Neural progenitor cell (in vitro differentiated cells): ENCODE measurements at regions not wholly inside any gene's neighbourhood (a gene's known extent, or its start where the extent isn't known, plus 50 kb on each side); places are given as distances from the start of the nearest gene placed in this dataset.
A peak's percentile ranks its signal among the peaks of the same experiment; 100 is the strongest.

Experiments used
- DNase-seq: peaks from one replicate; pipeline ENCODE4 v3.0.0-alpha.2; 2016; ENCODE audit warnings: low spot score
- H2AFZ ChIP-seq: fragments of 200-600 bp; sonication (generic); replicated peaks from 2 replicates; pipeline ENCODE4 v1.6.1; 2016; ENCODE audit warnings: antibody characterized with exemption
- H3F3A ChIP-seq: fragments of 200-600 bp; sonication (generic); 2 replicates; pipeline ENCODE4 v1.6.1; 2016; ENCODE audit warnings: antibody characterized with exemption, low read depth
- H3K27ac ChIP-seq: fragments of 200-600 bp; sonication (generic); 2 replicates; pipeline ENCODE4 v1.5.1; 2016; ENCODE audit warnings: mild to moderate bottlenecking
- H3K27me3 ChIP-seq: fragments of 200-600 bp; sonication (generic); 2 replicates; pipeline ENCODE4 v1.6.1; 2016; ENCODE audit warnings: mild to moderate bottlenecking, moderate library complexity
- H3K36me3 ChIP-seq: fragments of 200-600 bp; sonication (generic); 2 replicates; pipeline ENCODE4 v1.5.1; 2016
- H3K4me1 ChIP-seq: fragments of 200-600 bp; sonication (generic); 2 replicates; pipeline ENCODE4 v1.6.1; 2016; ENCODE audit warnings: mixed run types
- H3K4me2 ChIP-seq: fragments of 200-600 bp; sonication (generic); 2 replicates; pipeline ENCODE4 v1.6.1; 2016
- H3K4me3 ChIP-seq: fragments of 200-600 bp; sonication (generic); 2 replicates; pipeline ENCODE4 v1.5.1; 2016
- H3K79me2 ChIP-seq: fragments of 200-600 bp; sonication (generic); 2 replicates; pipeline ENCODE4 v1.6.1; 2016; ENCODE audit warnings: low read depth
- H3K9ac ChIP-seq: fragments of 200-600 bp; sonication (generic); 2 replicates; pipeline ENCODE4 v1.6.1; 2016
- H3K9me3 ChIP-seq: fragments of 200-600 bp; sonication (generic); 2 replicates; pipeline ENCODE4 v1.5.1; 2016; ENCODE audit warnings: low read depth
- H4K20me1 ChIP-seq: fragments of 200-600 bp; sonication (generic); 2 replicates; pipeline ENCODE4 v1.6.1; 2016; ENCODE audit warnings: low read depth
- H3K27ac Mint-ChIP-seq: 3 replicates; pipeline ENCODE4 v1.8.0; 2021; ENCODE audit warnings: mixed read lengths
- H3K27me3 Mint-ChIP-seq: 2 replicates; pipeline ENCODE4 v1.8.0; 2022; ENCODE audit warnings: low read depth, mild to moderate bottlenecking, inconsistent platforms, moderate library complexity, mixed read lengths; ENCODE audit not compliant: insufficient read depth
- H3K36me3 Mint-ChIP-seq: 3 replicates; pipeline ENCODE4 v1.8.0; 2021; ENCODE audit warnings: mixed read lengths
- H3K4me1 Mint-ChIP-seq: 3 replicates; pipeline ENCODE4 v1.8.0; 2021; ENCODE audit warnings: mixed read lengths
- H3K4me3 Mint-ChIP-seq: 3 replicates; pipeline ENCODE4 v1.8.0; 2021; ENCODE audit warnings: mild to moderate bottlenecking, moderate library complexity, mixed read lengths
- H3K9me3 Mint-ChIP-seq: 3 replicates; pipeline ENCODE4 v1.8.0; 2020; ENCODE audit warnings: mixed read lengths
- EZH2 ChIP-seq: fragments of 200-600 bp; sonication (generic); IDR thresholded peaks from 2 replicates; pipeline ENCODE4 v1.6.1; 2017; ENCODE audit warnings: antibody characterized with exemption, mild to moderate bottlenecking, moderate library complexity
- EZH2phosphoT487 ChIP-seq: fragments of 200-600 bp; sonication (generic); IDR thresholded peaks from 2 replicates; pipeline ENCODE4 v1.6.1; 2017; ENCODE audit warnings: antibody characterized with exemption
- TF ChIP-seq, protein P1 (sequence below): fragments of 200-600 bp; sonication (generic); IDR thresholded peaks from 2 replicates; pipeline ENCODE4 v1.5.1; 2017; ENCODE audit warnings: antibody characterized with exemption, mild to moderate bottlenecking

- H3K4me1 ChIP-seq, result peaks cover 6% of the 10 kb centered on the region
- no peaks in the 10 kb centered on the region for H3K27me3 ChIP-seq
- Mint-ChIP-seq H3K9me3 (no peaks in the 10 kb centered on the region), H3K4me3 (no peak overlapping the region), H3K4me1 (peaks cover 2% of the 10 kb centered on the region), H3K27ac (no peak overlapping the region), H3K36me3 (no peaks in the 10 kb centered on the region), H3K27me3 (no peaks in the 10 kb centered on the region)
- no peaks in the 10 kb centered on the region for H3K36me3 ChIP-seq
- H4K20me1 ChIP-seq, result no peaks in the 10 kb centered on the region
- no peak overlapping the region for H3K4me2 ChIP-seq
- no peaks in the 10 kb centered on the region for H3K9me3 ChIP-seq
- no peak for TF ChIP-seq EZH2phosphoT487
- no peak for TF ChIP-seq EZH2
- TF ChIP-seq, protein P1, sequence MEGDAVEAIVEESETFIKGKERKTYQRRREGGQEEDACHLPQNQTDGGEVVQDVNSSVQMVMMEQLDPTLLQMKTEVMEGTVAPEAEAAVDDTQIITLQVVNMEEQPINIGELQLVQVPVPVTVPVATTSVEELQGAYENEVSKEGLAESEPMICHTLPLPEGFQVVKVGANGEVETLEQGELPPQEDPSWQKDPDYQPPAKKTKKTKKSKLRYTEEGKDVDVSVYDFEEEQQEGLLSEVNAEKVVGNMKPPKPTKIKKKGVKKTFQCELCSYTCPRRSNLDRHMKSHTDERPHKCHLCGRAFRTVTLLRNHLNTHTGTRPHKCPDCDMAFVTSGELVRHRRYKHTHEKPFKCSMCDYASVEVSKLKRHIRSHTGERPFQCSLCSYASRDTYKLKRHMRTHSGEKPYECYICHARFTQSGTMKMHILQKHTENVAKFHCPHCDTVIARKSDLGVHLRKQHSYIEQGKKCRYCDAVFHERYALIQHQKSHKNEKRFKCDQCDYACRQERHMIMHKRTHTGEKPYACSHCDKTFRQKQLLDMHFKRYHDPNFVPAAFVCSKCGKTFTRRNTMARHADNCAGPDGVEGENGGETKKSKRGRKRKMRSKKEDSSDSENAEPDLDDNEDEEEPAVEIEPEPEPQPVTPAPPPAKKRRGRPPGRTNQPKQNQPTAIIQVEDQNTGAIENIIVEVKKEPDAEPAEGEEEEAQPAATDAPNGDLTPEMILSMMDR, result no peak
- no peak for DNase-seq
- H3K4me3 ChIP-seq, result no peak overlapping the region
- H3K27ac ChIP-seq, result no peak overlapping the region
- no peak overlapping the region for H2AFZ ChIP-seq
- no peaks in the 10 kb centered on the region for H3F3A ChIP-seq
- H3K79me2 ChIP-seq, result no peaks in the 10 kb centered on the region
- no peak overlapping the region for H3K9ac ChIP-seq
These were observed 345.1 kb upstream of the NR3C2 start for GRCh38 chr4:148787285-148787684.

GRCh38 chr4:148786699-148787098 lies 344.5 kb upstream of the NR3C2 start:
- no peak overlapping the region for H3K4me2 ChIP-seq
- peaks cover 3% of the 10 kb centered on the region for H3K4me1 Mint-ChIP-seq
- no peak overlapping the region for H3K27ac ChIP-seq
- no peaks in the 10 kb centered on the region for H3K79me2 ChIP-seq
- H3K36me3 Mint-ChIP-seq, result no peaks in the 10 kb centered on the region
- H3K27ac Mint-ChIP-seq, result no peak overlapping the region
- H2AFZ ChIP-seq, result no peak overlapping the region
- no peak for DNase-seq
- TF ChIP-seq, protein P1, result no peak
- no peak for TF ChIP-seq EZH2
- no peak for TF ChIP-seq EZH2phosphoT487
- no peak overlapping the region for H3K4me3 Mint-ChIP-seq
- H3K9me3 Mint-ChIP-seq, result no peaks in the 10 kb centered on the region
- no peaks in the 10 kb centered on the region for H4K20me1 ChIP-seq
- H3K4me3 ChIP-seq, result no peak overlapping the region
- no peak overlapping the region for H3K9ac ChIP-seq
- H3F3A ChIP-seq, result no peaks in the 10 kb centered on the region
- peaks cover 6% of the 10 kb centered on the region for H3K4me1 ChIP-seq
- H3K36me3 ChIP-seq, result no peaks in the 10 kb centered on the region
- H3K27me3 ChIP-seq, result no peaks in the 10 kb centered on the region
- no peaks in the 10 kb centered on the region for H3K9me3 ChIP-seq
- no peaks in the 10 kb centered on the region for H3K27me3 Mint-ChIP-seq

DNA sequence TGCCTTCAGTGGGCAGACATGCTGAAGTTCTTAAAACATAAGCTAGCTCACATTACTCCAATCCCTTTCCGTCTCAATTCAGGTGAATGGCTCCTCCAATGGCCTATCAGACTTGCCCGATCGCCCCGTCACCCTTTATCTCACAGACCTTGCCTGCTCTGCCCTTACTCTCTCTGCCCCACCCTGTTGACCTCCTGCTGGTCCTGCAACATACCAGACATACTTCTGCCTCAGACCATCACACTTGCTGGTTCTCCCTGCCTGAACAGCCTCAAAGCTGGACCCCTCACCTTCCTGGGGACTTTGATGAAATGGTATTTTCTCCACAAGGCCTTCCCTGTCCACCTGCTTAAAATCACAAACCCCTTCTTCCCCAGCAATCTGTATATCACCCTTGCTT lies 340.1 kb upstream of the NR3C2 start:
- Histone ChIP-seq H3K27me3 (no peaks in the 10 kb centered on the region), H3F3A (no peaks in the 10 kb centered on the region), H3K4me1 (peaks cover 6% of the 10 kb centered on the region), H3K79me2 (no peaks in the 10 kb centered on the region), H3K9ac (no peak overlapping the region), H3K9me3 (no peaks in the 10 kb centered on the region), H4K20me1 (no peaks in the 10 kb centered on the region), H3K4me3 (no peak overlapping the region), H3K4me2 (no peak overlapping the region), H3K27ac (no peak overlapping the region), H2AFZ (no peak overlapping the region), H3K36me3 (no peaks in the 10 kb centered on the region)
- H3K27ac Mint-ChIP-seq, result no peak overlapping the region
- no peaks in the 10 kb centered on the region for H3K9me3 Mint-ChIP-seq
- no peak overlapping the region for H3K4me3 Mint-ChIP-seq
- H3K36me3 Mint-ChIP-seq, result no peaks in the 10 kb centered on the region
- no peaks in the 10 kb centered on the region for H3K27me3 Mint-ChIP-seq
- peaks cover 3% of the 10 kb centered on the region for H3K4me1 Mint-ChIP-seq
- peak; percentile 65 for DNase-seq
- no peak for TF ChIP-seq EZH2phosphoT487

- H3K36me3 ChIP-seq, result no peaks in the 10 kb centered on the region
- DNase-seq, result no peak
- no peaks in the 10 kb centered on the region for H3K36me3 Mint-ChIP-seq
- no peaks in the 10 kb centered on the region for H3K27me3 Mint-ChIP-seq
- H3K79me2 ChIP-seq, result no peaks in the 10 kb centered on the region
- H3K27ac Mint-ChIP-seq, result no peak overlapping the region
- H3K9me3 Mint-ChIP-seq, result no peaks in the 10 kb centered on the region
- no peaks in the 10 kb centered on the region for H3K9me3 ChIP-seq
- H3K27ac ChIP-seq, result no peak overlapping the region
- TF ChIP-seq EZH2, result no peak
- TF ChIP-seq, protein P1, result no peak
- TF ChIP-seq EZH2phosphoT487, result no peak
- H3K4me2 ChIP-seq, result no peak overlapping the region
- H3K4me3 Mint-ChIP-seq, result no peak overlapping the region
- H3K4me1 Mint-ChIP-seq, result peaks cover 5% of the 10 kb centered on the region
- H4K20me1 ChIP-seq, result no peaks in the 10 kb centered on the region
- H3F3A ChIP-seq, result no peaks in the 10 kb centered on the region
- no peak overlapping the region for H2AFZ ChIP-seq
- H3K9ac ChIP-seq, result no peak overlapping the region
- H3K4me1 ChIP-seq, result peaks cover 6% of the 10 kb centered on the region
- H3K27me3 ChIP-seq, result no peaks in the 10 kb centered on the region
- H3K4me3 ChIP-seq, result no peak overlapping the region
These were observed 338.3 kb upstream of the NR3C2 start for GRCh38 chr4:148780426-148781005.
